Astrocyte (in vitro differentiated cells and primary cell): ENCODE measurements at regions not wholly inside any gene's neighbourhood (a gene's known extent, or its start where the extent isn't known, plus 50 kb on each side); places are given as distances from the start of the nearest gene placed in this dataset.

ENCODE experiments used
- DNase-seq: peaks from one replicate; pipeline ENCODE4 v3.0.0-alpha.2; 2010; ENCODE audit warnings: low read depth
- FAIRE-seq: peaks from 2 replicates; lab custom pipeline; 2011; peaks lifted over from hg19 to GRCh38; lab: Jason Lieb, UNC
- H2AFZ ChIP-seq: 2 replicates; pipeline ENCODE4 v1.6.0; 2012; ENCODE audit warnings: low read depth, low read length, inconsistent platforms
- H3K27ac ChIP-seq: 2 replicates; pipeline ENCODE4 v1.5.1; 2011; ENCODE audit warnings: low read depth, low read length, inconsistent platforms
- H3K27me3 ChIP-seq: 2 replicates; pipeline ENCODE4 v1.6.0; 2011; ENCODE audit warnings: low read length, inconsistent platforms; ENCODE audit not compliant: insufficient read depth
- H3K36me3 ChIP-seq: 2 replicates; pipeline ENCODE4 v1.5.1; 2011; ENCODE audit warnings: low read length, inconsistent platforms; ENCODE audit not compliant: insufficient read depth
- H3K4me1 ChIP-seq: 2 replicates; pipeline ENCODE4 v1.5.1; 2011; ENCODE audit warnings: low read length, inconsistent platforms; ENCODE audit not compliant: insufficient read depth
- H3K4me2 ChIP-seq: 2 replicates; pipeline ENCODE4 v1.6.0; 2012; ENCODE audit warnings: low read length, inconsistent platforms
- H3K4me3 ChIP-seq: 2 replicates; pipeline ENCODE4 v1.5.1; 2011; ENCODE audit warnings: low read depth, mild to moderate bottlenecking, low read length, inconsistent platforms; ENCODE audit not compliant: insufficient read depth
- H3K79me2 ChIP-seq: 2 replicates; pipeline ENCODE4 v1.6.0; 2012; ENCODE audit warnings: mild to moderate bottlenecking, low read length, inconsistent platforms; ENCODE audit not compliant: insufficient read depth
- H3K9ac ChIP-seq: 2 replicates; pipeline ENCODE4 v1.6.0; 2012; ENCODE audit warnings: mild to moderate bottlenecking, low read length, inconsistent platforms
- H3K9me3 ChIP-seq: 2 replicates; pipeline ENCODE4 v1.5.1; 2012; ENCODE audit warnings: low read depth, mild to moderate bottlenecking, low read length, inconsistent platforms; ENCODE audit not compliant: insufficient read depth
- H4K20me1 ChIP-seq: 2 replicates; pipeline ENCODE4 v1.6.0; 2012; ENCODE audit warnings: low read length, inconsistent platforms; ENCODE audit not compliant: insufficient read depth
- H3K27ac Mint-ChIP-seq: one replicate; pipeline ENCODE4 v1.8.0; 2021; ENCODE audit warnings: mild to moderate bottlenecking, mixed read lengths; ENCODE audit not compliant: unreplicated experiment
- H3K27me3 Mint-ChIP-seq: one replicate; pipeline ENCODE4 v1.8.0; 2021; ENCODE audit warnings: low read depth, mixed read lengths; ENCODE audit not compliant: unreplicated experiment
- H3K36me3 Mint-ChIP-seq: one replicate; pipeline ENCODE4 v1.8.0; 2021; ENCODE audit warnings: low read depth, mixed read lengths; ENCODE audit not compliant: unreplicated experiment
- H3K4me1 Mint-ChIP-seq: one replicate; pipeline ENCODE4 v1.8.0; 2021; ENCODE audit warnings: low read depth, mixed read lengths; ENCODE audit not compliant: unreplicated experiment
- H3K4me3 Mint-ChIP-seq: one replicate; pipeline ENCODE4 v1.8.0; 2021; ENCODE audit warnings: mild to moderate bottlenecking, moderate library complexity, mixed read lengths; ENCODE audit not compliant: unreplicated experiment
- H3K9me3 Mint-ChIP-seq: one replicate; pipeline ENCODE4 v1.8.0; 2021; ENCODE audit warnings: mild to moderate bottlenecking, mixed read lengths; ENCODE audit not compliant: unreplicated experiment
- EZH2 ChIP-seq: IDR thresholded peaks from 2 replicates; pipeline ENCODE4 v1.6.1; 2012; ENCODE audit warnings: mild to moderate bottlenecking, low read length, inconsistent platforms; ENCODE audit not compliant: insufficient read depth
- TF ChIP-seq, protein P1 (sequence below): IDR thresholded peaks from 2 replicates; pipeline ENCODE4 v1.5.1; 2011; ENCODE audit warnings: low read depth, mild to moderate bottlenecking, inconsistent platforms, low read length, moderate library complexity; ENCODE audit not compliant: insufficient read depth

DNA sequence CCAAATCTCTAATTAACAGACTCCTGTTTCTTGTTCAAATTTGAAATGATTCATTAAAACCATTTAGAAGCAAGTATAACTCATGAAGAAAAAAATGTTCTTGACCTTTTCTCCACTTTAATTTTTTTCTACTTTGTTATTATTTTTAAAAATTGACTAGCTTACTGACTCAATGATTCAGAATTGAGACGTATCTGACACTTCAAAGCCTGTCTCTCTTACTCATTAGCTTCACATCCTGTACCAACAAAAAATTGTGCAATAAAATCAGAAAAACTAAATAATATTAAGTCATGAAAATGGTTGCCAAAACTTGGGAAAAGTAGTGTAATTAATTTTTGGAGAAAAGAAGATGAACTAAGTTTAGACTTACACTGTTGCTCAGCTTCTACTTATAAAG is 331.2 kb downstream of the SLC16A7 start:
- Histone ChIP-seq H3K27ac (no peak overlapping the region), H3K4me2 (no peak overlapping the region), H3K4me3 (no peak overlapping the region), H3K27me3 (no peaks in the 10 kb centered on the region), H4K20me1 (no peaks in the 10 kb centered on the region), H2AFZ (no peak overlapping the region), H3K9me3 (no peaks in the 10 kb centered on the region), H3K36me3 (no peaks in the 10 kb centered on the region), H3K4me1 (no peaks in the 10 kb centered on the region), H3K9ac (no peak overlapping the region), H3K79me2 (no peaks in the 10 kb centered on the region)
- TF ChIP-seq EZH2: no peak
- TF ChIP-seq, protein P1, sequence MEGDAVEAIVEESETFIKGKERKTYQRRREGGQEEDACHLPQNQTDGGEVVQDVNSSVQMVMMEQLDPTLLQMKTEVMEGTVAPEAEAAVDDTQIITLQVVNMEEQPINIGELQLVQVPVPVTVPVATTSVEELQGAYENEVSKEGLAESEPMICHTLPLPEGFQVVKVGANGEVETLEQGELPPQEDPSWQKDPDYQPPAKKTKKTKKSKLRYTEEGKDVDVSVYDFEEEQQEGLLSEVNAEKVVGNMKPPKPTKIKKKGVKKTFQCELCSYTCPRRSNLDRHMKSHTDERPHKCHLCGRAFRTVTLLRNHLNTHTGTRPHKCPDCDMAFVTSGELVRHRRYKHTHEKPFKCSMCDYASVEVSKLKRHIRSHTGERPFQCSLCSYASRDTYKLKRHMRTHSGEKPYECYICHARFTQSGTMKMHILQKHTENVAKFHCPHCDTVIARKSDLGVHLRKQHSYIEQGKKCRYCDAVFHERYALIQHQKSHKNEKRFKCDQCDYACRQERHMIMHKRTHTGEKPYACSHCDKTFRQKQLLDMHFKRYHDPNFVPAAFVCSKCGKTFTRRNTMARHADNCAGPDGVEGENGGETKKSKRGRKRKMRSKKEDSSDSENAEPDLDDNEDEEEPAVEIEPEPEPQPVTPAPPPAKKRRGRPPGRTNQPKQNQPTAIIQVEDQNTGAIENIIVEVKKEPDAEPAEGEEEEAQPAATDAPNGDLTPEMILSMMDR: no peak
- no peaks in the 10 kb centered on the region for H3K4me1 Mint-ChIP-seq
- peak; percentile 11 for DNase-seq
- no peak for FAIRE-seq
- H3K27ac Mint-ChIP-seq: no peak overlapping the region
- H3K27me3 Mint-ChIP-seq: no peaks in the 10 kb centered on the region
- H3K9me3 Mint-ChIP-seq: peaks cover 3% of the 10 kb centered on the region
- no peaks in the 10 kb centered on the region for H3K36me3 Mint-ChIP-seq
- no peak overlapping the region for H3K4me3 Mint-ChIP-seq

DNA sequence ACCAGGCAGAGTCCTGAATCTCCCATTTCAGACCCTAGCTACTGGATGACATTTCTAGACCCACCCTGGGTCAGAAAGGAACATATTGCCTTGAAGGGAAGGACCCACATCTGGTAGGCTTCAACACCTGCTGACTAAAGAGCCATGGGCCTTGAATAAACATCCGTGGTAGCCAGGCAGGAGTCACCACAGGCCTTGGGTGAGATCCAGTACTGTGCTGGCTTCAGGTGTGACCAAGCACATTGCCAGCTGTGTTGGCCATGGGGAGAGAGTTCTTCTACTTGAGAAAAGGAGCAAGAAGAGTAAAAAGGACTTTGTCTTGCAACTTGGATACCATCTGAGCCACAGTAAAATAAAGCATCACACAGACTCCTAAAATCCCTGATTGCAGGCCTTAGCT is 332.6 kb downstream of the SLC16A7 start:
- Histone ChIP-seq H3K9me3 (no peaks in the 10 kb centered on the region), H2AFZ (no peak overlapping the region), H3K27ac (no peak overlapping the region), H3K36me3 (no peaks in the 10 kb centered on the region), H3K79me2 (no peaks in the 10 kb centered on the region), H3K27me3 (no peaks in the 10 kb centered on the region), H3K4me1 (no peaks in the 10 kb centered on the region), H4K20me1 (no peaks in the 10 kb centered on the region), H3K4me2 (no peak overlapping the region), H3K4me3 (no peak overlapping the region), H3K9ac (no peak overlapping the region)
- Mint-ChIP-seq H3K36me3 (no peaks in the 10 kb centered on the region), H3K4me1 (no peaks in the 10 kb centered on the region), H3K9me3 (peaks cover 6% of the 10 kb centered on the region), H3K27ac (no peak overlapping the region), H3K27me3 (no peaks in the 10 kb centered on the region), H3K4me3 (no peak overlapping the region)
- FAIRE-seq: no peak
- DNase-seq: no peak
- TF ChIP-seq EZH2: no peak
- TF ChIP-seq, protein P1: no peak

DNA sequence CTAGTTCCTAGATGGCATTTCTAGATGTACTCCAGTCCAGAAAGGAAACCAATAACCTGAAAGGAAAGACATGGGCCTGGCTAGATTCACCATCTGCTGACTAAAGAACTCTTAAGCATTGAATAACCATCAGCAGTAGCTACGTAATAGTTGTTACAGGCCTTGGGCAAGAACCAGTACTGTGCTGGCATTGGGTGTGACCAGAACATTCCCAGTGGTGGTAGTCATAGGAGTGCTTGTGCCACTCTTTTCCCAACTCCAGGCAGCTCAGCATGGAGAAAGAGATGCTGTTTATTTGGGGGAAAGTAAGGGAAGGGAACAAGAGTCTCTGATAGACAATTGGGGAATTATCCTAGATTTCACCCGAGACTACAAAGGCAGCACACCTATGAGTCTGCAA is 333.3 kb downstream of the SLC16A7 start:
- Mint-ChIP-seq H3K36me3 (no peaks in the 10 kb centered on the region), H3K27ac (no peak overlapping the region), H3K4me1 (no peaks in the 10 kb centered on the region), H3K9me3 (peaks cover 6% of the 10 kb centered on the region), H3K27me3 (no peaks in the 10 kb centered on the region), H3K4me3 (no peak overlapping the region)
- Histone ChIP-seq H3K79me2 (no peaks in the 10 kb centered on the region), H3K27ac (no peak overlapping the region), H3K9ac (no peak overlapping the region), H3K36me3 (no peaks in the 10 kb centered on the region), H3K4me2 (no peak overlapping the region), H3K4me3 (no peak overlapping the region), H3K4me1 (no peaks in the 10 kb centered on the region), H3K9me3 (no peaks in the 10 kb centered on the region), H2AFZ (no peak overlapping the region), H3K27me3 (no peaks in the 10 kb centered on the region), H4K20me1 (no peaks in the 10 kb centered on the region)
- DNase-seq: peak; percentile 30
- TF ChIP-seq, protein P1: no peak
- no peak for TF ChIP-seq EZH2
- FAIRE-seq: no peak
